ENCODE measurements at regions not wholly inside any gene's neighbourhood (a gene's known extent, or its start where the extent isn't known, plus 50 kb on each side); places are given as distances from the start of the nearest gene placed in this dataset.

GRCh38 chr13:73877399-73877798 lies 256.8 kb downstream of the KLF12 start:
- no peak for TF ChIP-seq CTCF (IDR thresholded peaks at IDR 0.05)
- no peak overlapping the region for H3K4me3 ChIP-seq
- intact Hi-C loops (cut with DNase I; ENCODE audit: low total_unique reads), result no loop called here
- H3K9me3 ChIP-seq, result no peaks in the 10 kb centered on the region
- H3K27me3 ChIP-seq, result no peaks in the 10 kb centered on the region
- DNase-seq, result no peak
- peaks cover 0 to 27% (median 0%) of the 10 kb centered on the region in 4 donors for H3K4me1 ChIP-seq
- H3K36me3 ChIP-seq, result no peaks in the 10 kb centered on the region
- H3K27ac ChIP-seq, result no peak overlapping the region

GRCh38 chr13:73876323-73876722 lies 257.9 kb downstream of the KLF12 start:
- intact Hi-C loops (cut with DNase I; ENCODE audit: low total_unique reads), result no loop called here
- Histone ChIP-seq H3K4me1 (peaks cover 0 to 30% (median 1%) of the 10 kb centered on the region in 4 donors), H3K27ac (no peak overlapping the region), H3K9me3 (no peaks in the 10 kb centered on the region), H3K36me3 (no peaks in the 10 kb centered on the region), H3K4me3 (no peak overlapping the region), H3K27me3 (no peaks in the 10 kb centered on the region)
- TF ChIP-seq CTCF (IDR thresholded peaks at IDR 0.05), result no peak
- no peak for DNase-seq

GRCh38 chr13:73873940-73874830 lies 260.0 kb downstream of the KLF12 start:
- H3K4me1 ChIP-seq, result peaks cover 0 to 35% (median 1%) of the 10 kb centered on the region in 4 donors
- TF ChIP-seq CTCF (IDR thresholded peaks at IDR 0.05), result no peak
- H3K4me3 ChIP-seq, result no peak overlapping the region
- H3K27me3 ChIP-seq, result no peaks in the 10 kb centered on the region
- intact Hi-C loops (cut with DNase I; ENCODE audit: low total_unique reads), result no loop called here
- DNase-seq, result no peak
- no peak overlapping the region for H3K27ac ChIP-seq
- H3K36me3 ChIP-seq, result no peaks in the 10 kb centered on the region
- no peaks in the 10 kb centered on the region for H3K9me3 ChIP-seq

GRCh38 chr13:73872397-73872796 lies 261.8 kb downstream of the KLF12 start:
- intact Hi-C loops (cut with DNase I; ENCODE audit: low total_unique reads), result no loop called here
- TF ChIP-seq CTCF (IDR thresholded peaks at IDR 0.05), result no peak

GRCh38 chr13:73870970-73871935 lies 263.0 kb downstream of the KLF12 start:
- intact Hi-C loops (cut with DNase I; ENCODE audit: low total_unique reads), result no loop called here
- peak overlapping the region in 1 of 2 donors; percentile 13 for H3K27ac ChIP-seq

More at GRCh38 chr13:73872397-73872796, 261.8 kb downstream of the KLF12 start:
- Histone ChIP-seq H3K36me3 (no peaks in the 10 kb centered on the region), H3K4me1 (peaks cover 0 to 35% (median 1%) of the 10 kb centered on the region in 4 donors), H3K4me3 (no peak overlapping the region), H3K27me3 (no peaks in the 10 kb centered on the region), H3K27ac (no peak overlapping the region), H3K9me3 (no peaks in the 10 kb centered on the region)
- no peak for DNase-seq

More at GRCh38 chr13:73870970-73871935, 263.0 kb downstream of the KLF12 start:
- no peak for TF ChIP-seq CTCF (IDR thresholded peaks at IDR 0.05)
- Histone ChIP-seq H3K27me3 (no peaks in the 10 kb centered on the region), H3K36me3 (no peaks in the 10 kb centered on the region), H3K4me3 (no peak overlapping the region), H3K9me3 (no peaks in the 10 kb centered on the region), H3K4me1 (peaks cover 0 to 32% (median 1%) of the 10 kb centered on the region in 4 donors)
- DNase-seq, result peak in 1 of 2 donors; percentile 40

All from tibial artery (tissue), 4 donors.